Suprapubic skin (tissue), 3 donors: ENCODE measurements at regions not wholly inside any gene's neighbourhood (a gene's known extent, or its start where the extent isn't known, plus 50 kb on each side); places are given as distances from the start of the nearest gene placed in this dataset.

Experiments
- POLR2AphosphoS5 ChIP-seq, 3 donors: sonication (generic); formaldehyde crosslinking; IDR thresholded peaks; one replicate each; pipeline ENCODE4 v1.6.1; 2017; ENCODE audit warnings: antibody characterized with exemption in 3 of 3
- TF ChIP-seq, protein P1 (sequence below), 2 donors: fragments of 200-600 bp in 1 of 2; fragments of 450-650 bp in 1 of 2; sonication (generic) in 1 of 2; IDR thresholded peaks; one replicate each; pipeline ENCODE4 v1.5.1; 2016 to 2019; ENCODE audit warnings: antibody characterized with exemption in 2 of 2, mild to moderate bottlenecking in 1 of 2, moderate library complexity in 1 of 2

DNA sequence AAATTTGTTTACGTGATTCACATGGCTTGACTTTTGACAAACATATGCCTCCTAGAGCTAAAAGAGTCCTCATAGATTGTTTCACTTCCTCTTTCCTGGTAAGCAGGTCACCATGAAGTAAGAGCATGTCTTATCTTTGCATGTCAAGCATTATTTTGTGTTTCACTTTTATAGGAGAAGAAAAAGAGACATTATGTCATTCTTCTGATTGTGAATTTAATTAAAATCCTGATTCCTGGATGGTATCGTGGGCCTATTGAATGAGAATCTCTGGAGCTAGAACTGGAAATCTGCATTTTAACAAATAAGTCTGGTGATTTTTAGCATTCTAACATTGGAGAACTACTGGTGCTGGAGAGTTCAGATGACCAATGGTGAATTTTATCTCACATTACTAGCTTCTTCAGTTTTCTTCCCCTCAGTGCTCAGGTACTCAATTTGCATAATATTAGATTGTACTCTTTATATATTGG, 218.6 kb upstream of the ATP2B1 start:
- no peak for TF ChIP-seq POLR2AphosphoS5 (IDR thresholded peaks at IDR 0.05)
- TF ChIP-seq, protein P1, sequence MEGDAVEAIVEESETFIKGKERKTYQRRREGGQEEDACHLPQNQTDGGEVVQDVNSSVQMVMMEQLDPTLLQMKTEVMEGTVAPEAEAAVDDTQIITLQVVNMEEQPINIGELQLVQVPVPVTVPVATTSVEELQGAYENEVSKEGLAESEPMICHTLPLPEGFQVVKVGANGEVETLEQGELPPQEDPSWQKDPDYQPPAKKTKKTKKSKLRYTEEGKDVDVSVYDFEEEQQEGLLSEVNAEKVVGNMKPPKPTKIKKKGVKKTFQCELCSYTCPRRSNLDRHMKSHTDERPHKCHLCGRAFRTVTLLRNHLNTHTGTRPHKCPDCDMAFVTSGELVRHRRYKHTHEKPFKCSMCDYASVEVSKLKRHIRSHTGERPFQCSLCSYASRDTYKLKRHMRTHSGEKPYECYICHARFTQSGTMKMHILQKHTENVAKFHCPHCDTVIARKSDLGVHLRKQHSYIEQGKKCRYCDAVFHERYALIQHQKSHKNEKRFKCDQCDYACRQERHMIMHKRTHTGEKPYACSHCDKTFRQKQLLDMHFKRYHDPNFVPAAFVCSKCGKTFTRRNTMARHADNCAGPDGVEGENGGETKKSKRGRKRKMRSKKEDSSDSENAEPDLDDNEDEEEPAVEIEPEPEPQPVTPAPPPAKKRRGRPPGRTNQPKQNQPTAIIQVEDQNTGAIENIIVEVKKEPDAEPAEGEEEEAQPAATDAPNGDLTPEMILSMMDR (IDR thresholded peaks at IDR 0.05): no peak
